ENCODE measurements at regions not wholly inside any gene's neighbourhood (a gene's known extent, or its start where the extent isn't known, plus 50 kb on each side); places are given as distances from the start of the nearest gene placed in this dataset.

DNA sequence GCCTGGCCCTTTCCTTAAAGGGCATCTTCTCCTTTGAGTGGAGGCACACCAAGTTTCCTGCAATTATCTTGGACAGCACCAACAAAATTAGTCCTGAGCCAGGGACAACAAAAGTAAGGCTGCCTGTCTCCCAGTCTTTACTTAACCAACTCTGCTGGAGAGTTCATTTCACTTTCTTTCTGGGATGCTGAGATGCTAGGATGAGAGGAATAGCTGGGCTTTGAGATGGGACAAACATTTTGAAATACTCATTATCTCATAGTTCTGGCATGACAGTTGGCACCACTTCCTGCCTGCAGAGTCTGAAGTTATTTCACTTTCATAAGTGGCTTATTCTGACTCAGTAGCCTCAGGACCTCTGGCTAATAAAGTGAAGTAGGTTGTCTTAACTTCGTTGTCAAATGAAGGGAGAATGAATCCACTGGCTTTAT is 157.0 kb downstream of the C9orf152 start:
- no peaks in the 10 kb centered on the region for H3K9me3 ChIP-seq (ENCODE audit: control insufficient read depth, low read length)
- H3K36me3 ChIP-seq (ENCODE audit: control insufficient read depth, insufficient read depth, low read length) = peaks cover 5% of the 10 kb centered on the region
- H3K27ac ChIP-seq (ENCODE audit: low read depth, low read length, severe bottlenecking) = no peak overlapping the region
- no CpG with 5 or more reads among the region's 1 CpG for WGBS, 2 experiments (ENCODE audit: insufficient coverage in 2 of 2)
- H3K4me1 ChIP-seq (ENCODE audit: control insufficient read depth, insufficient read depth, low read length, poor library complexity, severe bottlenecking) = peaks cover 7% of the 10 kb centered on the region
- no peak overlapping the region for H3K4me3 ChIP-seq (ENCODE audit: extremely low read depth, insufficient read depth, low read length, poor library complexity, severe bottlenecking)

DNA sequence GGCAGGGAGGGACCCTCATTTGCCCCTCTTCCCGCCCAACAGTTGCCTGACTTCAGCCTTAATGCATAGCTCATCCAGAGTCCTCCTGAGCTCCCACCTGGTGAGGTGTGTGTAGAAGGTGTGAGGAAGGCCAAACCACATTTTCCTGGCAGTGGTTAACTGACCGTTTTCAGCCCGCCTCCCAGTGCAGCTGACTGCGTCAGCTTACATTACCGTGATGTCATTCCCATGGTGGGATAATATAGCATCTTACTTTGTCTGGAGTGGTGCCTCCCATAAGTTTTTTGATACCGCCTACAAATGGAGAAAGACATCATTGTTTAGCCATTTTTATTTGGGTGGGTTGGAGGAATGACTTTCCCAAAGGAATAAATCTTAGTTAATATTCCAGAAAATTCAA is 151.9 kb downstream of the C9orf152 start:
- WGBS, 2 experiments (ENCODE audit: insufficient coverage in 2 of 2) = 84 to 100% methylated on average over 4 to 5 of the region's 6 CpGs
- peaks cover 14% of the 10 kb centered on the region for H3K36me3 ChIP-seq (ENCODE audit: control insufficient read depth, insufficient read depth, low read length)

DNA sequence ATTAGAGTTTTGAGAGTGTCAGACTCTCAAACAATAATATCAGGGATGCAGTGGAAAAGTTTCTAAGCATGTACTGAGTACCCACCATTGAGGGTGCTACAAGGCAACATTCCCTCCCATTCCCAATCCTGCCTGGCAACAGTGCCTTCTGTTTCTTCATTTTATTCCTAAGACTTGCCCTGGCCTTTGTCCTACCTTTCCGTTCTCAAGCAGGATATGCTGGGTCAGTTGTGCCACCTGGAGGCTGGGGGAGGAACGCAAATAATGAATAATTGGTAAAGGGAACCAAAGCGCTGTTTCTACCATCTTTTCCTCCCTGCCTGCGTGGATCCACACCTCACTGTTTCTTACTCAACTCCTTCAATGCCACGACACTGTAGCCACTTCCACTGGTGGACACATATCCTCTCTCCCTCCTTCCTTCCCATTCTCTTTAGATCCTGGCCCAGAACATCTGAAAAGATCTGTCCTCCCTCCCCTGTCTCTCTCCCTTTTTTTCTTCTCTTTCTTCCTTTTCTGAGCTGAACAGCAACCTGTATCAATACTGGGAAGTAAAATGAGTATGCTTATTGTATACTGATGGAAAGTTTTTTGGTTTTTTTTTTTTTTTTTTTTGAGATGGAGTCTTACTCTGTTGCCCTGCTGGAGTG is 149.5 kb downstream of the C9orf152 start:
- no peak overlapping the region for H3K27ac ChIP-seq (ENCODE audit: low read depth, low read length, severe bottlenecking)
- no peaks in the 10 kb centered on the region for H3K4me1 ChIP-seq (ENCODE audit: control insufficient read depth, insufficient read depth, low read length, poor library complexity, severe bottlenecking)
- 66% methylated on average over 3 of the region's 5 CpGs for WGBS, 2 experiments (ENCODE audit: insufficient coverage in 2 of 2)
- H3K36me3 ChIP-seq (ENCODE audit: control insufficient read depth, insufficient read depth, low read length) = peaks cover 12% of the 10 kb centered on the region
- no peaks in the 10 kb centered on the region for H3K9me3 ChIP-seq (ENCODE audit: control insufficient read depth, low read length)
- H3K4me3 ChIP-seq (ENCODE audit: extremely low read depth, insufficient read depth, low read length, poor library complexity, severe bottlenecking) = no peak overlapping the region

More for the DNA sequence above, 151.9 kb downstream of the C9orf152 start:
- Histone ChIP-seq H3K4me1 (ENCODE audit: control insufficient read depth, insufficient read depth, low read length, poor library complexity, severe bottlenecking) (peaks cover 4% of the 10 kb centered on the region), H3K4me3 (ENCODE audit: extremely low read depth, insufficient read depth, low read length, poor library complexity, severe bottlenecking) (no peak overlapping the region), H3K9me3 (ENCODE audit: control insufficient read depth, low read length) (no peaks in the 10 kb centered on the region), H3K27ac (ENCODE audit: low read depth, low read length, severe bottlenecking) (no peak overlapping the region)

- 100% methylated on average over 1 of the region's 1 CpG; no CpG with 5 or more reads in 1 of the 2 experiments for WGBS, 2 experiments (ENCODE audit: insufficient coverage in 2 of 2)
- Histone ChIP-seq H3K36me3 (ENCODE audit: control insufficient read depth, insufficient read depth, low read length) (peaks cover 21% of the 10 kb centered on the region), H3K4me3 (ENCODE audit: extremely low read depth, insufficient read depth, low read length, poor library complexity, severe bottlenecking) (no peak overlapping the region), H3K27ac (ENCODE audit: low read depth, low read length, severe bottlenecking) (no peak overlapping the region), H3K4me1 (ENCODE audit: control insufficient read depth, insufficient read depth, low read length, poor library complexity, severe bottlenecking) (no peaks in the 10 kb centered on the region), H3K9me3 (ENCODE audit: control insufficient read depth, low read length) (no peaks in the 10 kb centered on the region)
These were observed 148.5 kb downstream of the C9orf152 start for GRCh38 chr9:110059461-110059860.

DNA sequence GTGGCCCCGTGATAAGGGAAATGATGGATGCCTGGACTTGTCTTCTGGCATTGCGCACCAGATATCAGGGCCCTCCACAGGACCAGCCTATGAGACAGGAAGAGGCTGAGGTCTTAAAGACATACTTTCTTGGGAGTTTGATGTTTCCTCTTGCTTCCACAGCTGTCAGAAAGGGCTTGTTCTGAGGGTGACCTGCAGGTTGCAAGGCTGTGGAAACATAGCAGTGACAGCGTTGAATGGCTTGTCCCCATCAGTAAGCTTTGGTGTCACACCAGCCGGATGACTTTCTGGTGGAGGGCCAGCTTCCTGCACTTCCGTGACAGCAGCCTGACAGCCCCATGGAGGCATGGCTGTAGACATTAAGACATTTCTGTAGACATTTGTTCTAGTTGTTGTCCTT is 143.2 kb downstream of the C9orf152 start:
- no peak overlapping the region for H3K27ac ChIP-seq (ENCODE audit: low read depth, low read length, severe bottlenecking)
- peaks cover 9% of the 10 kb centered on the region for H3K4me1 ChIP-seq (ENCODE audit: control insufficient read depth, insufficient read depth, low read length, poor library complexity, severe bottlenecking)
- H3K36me3 ChIP-seq (ENCODE audit: control insufficient read depth, insufficient read depth, low read length) = peaks cover 21% of the 10 kb centered on the region
- no peak overlapping the region for H3K4me3 ChIP-seq (ENCODE audit: extremely low read depth, insufficient read depth, low read length, poor library complexity, severe bottlenecking)
- 96 to 100% methylated on average over 4 to 5 of the region's 5 CpGs for whole genome bisulfite sequencing, 2 experiments (ENCODE audit: insufficient coverage in 2 of 2)
- H3K9me3 ChIP-seq (ENCODE audit: control insufficient read depth, low read length) = no peaks in the 10 kb centered on the region

- Histone ChIP-seq H3K4me3 (ENCODE audit: extremely low read depth, insufficient read depth, low read length, poor library complexity, severe bottlenecking) (no peak overlapping the region), H3K27ac (ENCODE audit: low read depth, low read length, severe bottlenecking) (no peak overlapping the region), H3K9me3 (ENCODE audit: control insufficient read depth, low read length) (no peaks in the 10 kb centered on the region), H3K4me1 (ENCODE audit: control insufficient read depth, insufficient read depth, low read length, poor library complexity, severe bottlenecking) (peaks cover 9% of the 10 kb centered on the region), H3K36me3 (ENCODE audit: control insufficient read depth, insufficient read depth, low read length) (peaks cover 16% of the 10 kb centered on the region)
- WGBS, 2 experiments (ENCODE audit: insufficient coverage in 2 of 2) = 93 to 100% methylated on average over 1 to 2 of the region's 2 CpGs
These were observed 142.4 kb downstream of the C9orf152 start for GRCh38 chr9:110065532-110065931.

- no peaks in the 10 kb centered on the region for H3K9me3 ChIP-seq (ENCODE audit: control insufficient read depth, low read length)
- H3K36me3 ChIP-seq (ENCODE audit: control insufficient read depth, insufficient read depth, low read length) = peaks cover 16% of the 10 kb centered on the region
- WGBS, 2 experiments (ENCODE audit: insufficient coverage in 2 of 2) = 90 to 96% methylated on average over 3 to 4 of the region's 6 CpGs
- H3K4me1 ChIP-seq (ENCODE audit: control insufficient read depth, insufficient read depth, low read length, poor library complexity, severe bottlenecking) = peaks cover 9% of the 10 kb centered on the region
- H3K4me3 ChIP-seq (ENCODE audit: extremely low read depth, insufficient read depth, low read length, poor library complexity, severe bottlenecking) = no peak overlapping the region
- no peak overlapping the region for H3K27ac ChIP-seq (ENCODE audit: low read depth, low read length, severe bottlenecking)
These were observed 140.8 kb downstream of the C9orf152 start for GRCh38 chr9:110066929-110067716.

- H3K36me3 ChIP-seq (ENCODE audit: control insufficient read depth, insufficient read depth, low read length) = peaks cover 16% of the 10 kb centered on the region
- H3K27ac ChIP-seq (ENCODE audit: low read depth, low read length, severe bottlenecking) = no peak overlapping the region
- peaks cover 9% of the 10 kb centered on the region for H3K4me1 ChIP-seq (ENCODE audit: control insufficient read depth, insufficient read depth, low read length, poor library complexity, severe bottlenecking)
- H3K4me3 ChIP-seq (ENCODE audit: extremely low read depth, insufficient read depth, low read length, poor library complexity, severe bottlenecking) = no peak overlapping the region
- no peaks in the 10 kb centered on the region for H3K9me3 ChIP-seq (ENCODE audit: control insufficient read depth, low read length)
These were observed 139.7 kb downstream of the C9orf152 start for GRCh38 chr9:110068212-110068611.

DNA sequence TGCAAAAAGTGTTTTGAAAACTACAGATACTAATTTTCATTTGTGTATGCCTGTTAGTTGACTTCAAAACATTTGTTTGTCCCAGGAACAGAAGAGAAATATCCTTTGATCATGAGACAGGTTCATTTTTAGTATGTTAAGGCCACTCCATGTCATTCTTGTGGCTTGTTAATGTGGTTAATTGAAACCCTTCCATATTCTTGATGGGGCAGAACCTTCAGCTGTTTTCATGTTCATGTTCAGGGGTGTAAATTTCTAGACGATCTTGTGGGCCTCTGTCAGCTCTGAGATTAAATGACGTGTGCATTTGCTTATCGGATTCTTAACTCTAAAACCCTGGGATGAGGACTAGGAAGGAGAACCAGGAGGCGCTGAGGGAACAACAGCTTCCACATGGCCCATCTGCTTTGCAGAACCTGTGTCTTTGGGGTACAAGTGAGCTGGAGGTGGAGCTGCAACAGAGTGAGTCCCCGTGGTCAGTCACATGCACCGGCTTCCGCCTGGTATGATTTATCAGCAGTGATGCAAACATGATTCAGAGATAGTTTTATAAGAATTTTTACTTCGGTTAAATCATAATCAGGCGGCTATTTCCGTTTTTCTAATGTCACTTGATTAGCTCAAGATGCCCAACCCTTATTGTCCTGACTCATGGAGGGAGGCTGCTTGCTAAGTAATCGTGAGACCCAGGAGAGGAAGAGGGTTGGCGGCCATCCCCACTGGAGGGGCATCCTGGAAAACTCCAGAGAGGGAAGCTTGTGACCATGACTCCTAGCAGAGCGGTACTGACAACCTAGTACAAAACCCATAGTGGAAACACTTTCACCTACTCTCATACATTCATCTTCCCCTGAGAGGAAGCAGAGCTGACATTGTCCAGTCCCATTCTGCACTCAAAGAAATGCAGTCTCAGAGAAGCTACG is 138.4 kb downstream of the C9orf152 start:
- no peaks in the 10 kb centered on the region for H3K9me3 ChIP-seq (ENCODE audit: control insufficient read depth, low read length)
- no peak overlapping the region for H3K27ac ChIP-seq (ENCODE audit: low read depth, low read length, severe bottlenecking)
- WGBS, 2 experiments (ENCODE audit: insufficient coverage in 2 of 2) = 94 to 97% methylated on average over 12 to 13 of the region's 14 CpGs
- H3K4me1 ChIP-seq (ENCODE audit: control insufficient read depth, insufficient read depth, low read length, poor library complexity, severe bottlenecking) = peaks cover 9% of the 10 kb centered on the region
- H3K4me3 ChIP-seq (ENCODE audit: extremely low read depth, insufficient read depth, low read length, poor library complexity, severe bottlenecking) = no peak overlapping the region
- peaks cover 6% of the 10 kb centered on the region for H3K36me3 ChIP-seq (ENCODE audit: control insufficient read depth, insufficient read depth, low read length)

GRCh38 chr9:110072597-110073355 is 135.2 kb downstream of the C9orf152 start:
- Histone ChIP-seq H3K36me3 (ENCODE audit: control insufficient read depth, insufficient read depth, low read length) (peaks cover 6% of the 10 kb centered on the region), H3K27ac (ENCODE audit: low read depth, low read length, severe bottlenecking) (no peak overlapping the region)
- WGBS, 2 experiments (ENCODE audit: insufficient coverage in 2 of 2) = 86 to 100% methylated on average over 2 to 4 of the region's 5 CpGs

More at GRCh38 chr9:110072597-110073355, 135.2 kb downstream of the C9orf152 start:
- Histone ChIP-seq H3K4me1 (ENCODE audit: control insufficient read depth, insufficient read depth, low read length, poor library complexity, severe bottlenecking) (no peaks in the 10 kb centered on the region), H3K4me3 (ENCODE audit: extremely low read depth, insufficient read depth, low read length, poor library complexity, severe bottlenecking) (no peak overlapping the region), H3K9me3 (ENCODE audit: control insufficient read depth, low read length) (no peaks in the 10 kb centered on the region)
